ENCODE measurements at regions not wholly inside any gene's neighbourhood (a gene's known extent, or its start where the extent isn't known, plus 50 kb on each side); places are given as distances from the start of the nearest gene placed in this dataset.

- H3K4me3 ChIP-seq (replicated peaks; ENCODE audit: low read depth, low read length): no peak overlapping the region
- DNase-seq (ENCODE audit: extremely low read depth, low read depth): no peak
- TF ChIP-seq CTCF (IDR thresholded peaks at IDR 0.05; ENCODE audit: low read depth, low read length, missing control alignments): no peak
These were observed 59.6 kb upstream of the DDR1 start for GRCh38 chr6:30824698-30825097.

GRCh38 chr6:30823534-30823865 lies 60.8 kb upstream of the DDR1 start:
- H3K4me3 ChIP-seq (replicated peaks; ENCODE audit: low read depth, low read length): no peak overlapping the region

GRCh38 chr6:30821862-30822784 lies 62.2 kb upstream of the DDR1 start:
- no peak overlapping the region for H3K4me3 ChIP-seq (replicated peaks; ENCODE audit: low read depth, low read length)
- peak; percentile 42 for TF ChIP-seq CTCF (IDR thresholded peaks at IDR 0.05; ENCODE audit: low read depth, low read length, missing control alignments)
- DNase-seq (ENCODE audit: extremely low read depth, low read depth): no peak

More at GRCh38 chr6:30823534-30823865, 60.8 kb upstream of the DDR1 start:
- no peak for DNase-seq (ENCODE audit: extremely low read depth, low read depth)
- no peak for TF ChIP-seq CTCF (IDR thresholded peaks at IDR 0.05; ENCODE audit: low read depth, low read length, missing control alignments)

GRCh38 chr6:30820193-30820592 lies 64.1 kb upstream of the DDR1 start:
- DNase-seq (ENCODE audit: extremely low read depth, low read depth): no peak
- TF ChIP-seq CTCF (IDR thresholded peaks at IDR 0.05; ENCODE audit: low read depth, low read length, missing control alignments): no peak
- no peak overlapping the region for H3K4me3 ChIP-seq (replicated peaks; ENCODE audit: low read depth, low read length)

- TF ChIP-seq CTCF (IDR thresholded peaks at IDR 0.05; ENCODE audit: low read depth, low read length, missing control alignments): no peak
- H3K4me3 ChIP-seq (replicated peaks; ENCODE audit: low read depth, low read length): no peak overlapping the region
- no peak for DNase-seq (ENCODE audit: extremely low read depth, low read depth)
These were observed 64.9 kb upstream of the DDR1 start for GRCh38 chr6:30819297-30819917.

- DNase-seq (ENCODE audit: extremely low read depth, low read depth): no peak
- TF ChIP-seq CTCF (IDR thresholded peaks at IDR 0.05; ENCODE audit: low read depth, low read length, missing control alignments): no peak
- no peak overlapping the region for H3K4me3 ChIP-seq (replicated peaks; ENCODE audit: low read depth, low read length)
These were observed 65.9 kb upstream of the DDR1 start for GRCh38 chr6:30818391-30818841.

Measured in HFF-Myc (cell line).